AML-193 (cell line): ENCODE measurements at regions not wholly inside any gene's neighbourhood (a gene's known extent, or its start where the extent isn't known, plus 50 kb on each side); places are given as distances from the start of the nearest gene placed in this dataset.

Experiments used
- DNase-seq, 2 experiments: peaks; one replicate each; lab custom pipeline; 2025; lab: John Stamatoyannopoulos, UW

- no peak for DNase-seq
Observed at GRCh38 chr14:100659345-100660001, 67.2 kb upstream of the DLK1 start.

- no peak for DNase-seq
Observed at GRCh38 chr14:100660498-100660881, 66.2 kb upstream of the DLK1 start.

- DNase-seq, result no peak
Observed at GRCh38 chr14:100660882-100661635, 65.6 kb upstream of the DLK1 start.

DNA sequence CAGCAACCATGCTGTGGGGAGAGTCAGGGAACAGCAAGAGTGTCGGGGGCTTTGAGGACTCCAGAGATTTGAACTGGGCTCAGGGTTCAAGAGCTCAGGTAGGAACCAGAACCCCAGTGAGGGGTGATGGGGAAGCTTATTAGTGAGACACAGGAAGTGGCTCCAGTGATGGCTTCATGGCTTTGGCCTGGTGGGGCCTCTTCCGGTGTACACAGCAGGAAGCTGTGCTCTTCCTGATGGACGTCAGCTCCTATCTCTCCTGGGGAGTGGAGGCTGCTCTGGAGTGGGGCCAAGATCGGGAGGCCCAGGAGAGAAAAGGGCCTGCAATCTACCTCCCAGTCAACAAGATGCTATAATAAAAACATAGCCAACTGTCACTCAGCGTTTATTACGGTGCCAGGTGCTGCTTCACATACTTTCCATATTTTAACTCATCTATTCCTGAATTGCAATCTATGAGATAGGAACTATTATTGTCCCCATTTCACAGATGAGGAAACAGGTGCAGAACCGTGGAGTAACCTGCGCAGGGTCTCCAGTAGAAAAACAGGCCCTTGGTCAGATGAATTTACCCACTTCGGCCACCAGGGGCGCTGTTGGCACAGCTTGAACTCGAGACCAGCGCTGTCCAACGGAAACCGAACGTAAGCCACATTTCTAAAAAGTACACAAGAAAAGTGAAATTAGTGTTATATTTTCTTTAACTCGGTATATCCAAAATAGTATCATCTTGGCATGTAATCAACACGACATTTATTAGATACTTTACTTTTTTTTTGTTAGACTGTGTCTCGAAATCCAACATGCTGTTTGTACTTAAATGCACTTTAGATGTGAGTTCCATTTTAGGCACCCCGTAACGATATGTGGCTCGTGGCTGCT, 63.6 kb upstream of the DLK1 start:
- DNase-seq, result peak in 1 of 2 experiments; percentile 26

- DNase-seq, result no peak
Observed at GRCh38 chr14:100663761-100664052, 63.0 kb upstream of the DLK1 start.

DNA sequence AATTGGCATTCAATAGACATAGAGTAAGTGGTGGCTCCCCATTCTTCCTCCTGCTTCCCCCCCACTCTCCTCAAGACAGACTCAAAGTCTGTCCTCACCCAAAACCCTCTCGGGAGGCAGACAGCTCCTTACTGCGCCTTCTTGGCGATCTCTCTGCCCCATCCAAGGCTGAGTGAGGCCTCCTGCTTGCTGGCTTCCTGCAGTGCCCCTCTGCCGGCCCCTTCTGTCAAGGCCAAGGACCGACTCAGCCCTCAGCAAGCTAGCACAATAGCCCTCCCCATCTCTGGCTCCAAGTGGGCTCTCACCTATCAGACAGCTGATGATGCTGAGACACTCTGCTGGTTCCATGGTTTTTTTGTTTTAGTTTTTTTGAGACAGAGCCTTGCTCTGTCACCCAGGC, 62.5 kb upstream of the DLK1 start:
- no peak for DNase-seq

- DNase-seq, result no peak
Observed at GRCh38 chr14:100664841-100665510, 61.7 kb upstream of the DLK1 start.

GRCh38 chr14:100665511-100666032, 61.1 kb upstream of the DLK1 start:
- no peak for DNase-seq

DNA sequence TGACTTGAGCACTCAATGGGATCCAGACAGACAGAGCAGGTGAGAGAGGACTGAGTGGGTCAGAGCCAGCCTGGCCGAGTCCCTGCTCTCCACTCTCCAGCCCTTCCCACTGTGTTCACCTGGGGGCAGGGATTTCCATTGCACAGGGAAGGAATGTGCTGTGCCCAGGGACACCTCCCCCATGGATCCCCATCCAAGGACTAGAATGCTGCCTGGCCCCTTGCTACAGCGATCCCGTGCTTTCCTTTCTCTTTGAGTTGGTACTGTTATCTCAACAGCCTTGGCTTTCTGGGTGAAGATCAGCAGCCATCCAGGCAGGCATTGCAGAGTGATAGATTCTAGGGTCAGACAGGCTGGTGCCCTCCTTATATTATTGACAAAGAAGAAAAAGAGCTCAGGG, 60.3 kb upstream of the DLK1 start:
- DNase-seq, result no peak

DNA sequence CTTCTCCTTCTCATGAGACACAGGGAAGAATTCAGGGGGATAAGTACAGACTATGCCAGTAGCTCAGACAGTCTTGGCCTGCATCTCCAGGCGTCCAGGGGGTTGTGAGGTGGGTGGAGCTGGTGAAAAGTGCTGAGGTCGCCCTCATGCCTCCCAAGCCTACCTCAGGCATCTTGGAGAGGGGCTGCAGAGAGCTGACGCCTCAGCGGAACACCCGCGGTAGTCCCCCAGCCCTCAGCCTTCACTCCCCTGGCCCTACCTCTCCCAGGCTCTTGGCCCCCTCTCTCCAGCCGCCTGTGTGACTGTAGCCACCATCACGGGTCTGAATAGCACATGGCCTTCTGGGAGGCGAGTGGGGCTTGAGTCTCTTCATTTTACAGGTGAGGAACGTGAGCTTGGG, 59.8 kb upstream of the DLK1 start:
- no peak for DNase-seq

DNA sequence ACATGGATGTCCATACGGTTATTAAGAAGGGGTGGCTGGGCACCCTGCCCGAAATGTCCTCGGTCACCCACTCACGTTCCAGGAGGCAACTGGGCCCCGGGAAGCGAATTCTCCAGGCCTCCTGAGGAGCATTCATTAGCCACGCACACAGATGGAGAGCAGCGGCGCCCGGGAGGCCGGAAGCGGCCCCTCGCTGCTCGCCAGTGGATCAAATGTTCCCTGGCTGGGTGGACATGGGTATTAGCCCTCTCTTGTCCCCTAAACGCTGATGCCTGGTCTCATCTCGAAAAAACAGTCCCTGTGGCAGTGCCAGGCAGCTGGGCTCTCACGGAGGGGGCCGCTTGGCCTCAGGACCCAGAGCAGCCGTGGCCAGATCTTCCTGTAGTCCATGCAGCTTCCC, 59.0 kb upstream of the DLK1 start:
- DNase-seq, result no peak

DNA sequence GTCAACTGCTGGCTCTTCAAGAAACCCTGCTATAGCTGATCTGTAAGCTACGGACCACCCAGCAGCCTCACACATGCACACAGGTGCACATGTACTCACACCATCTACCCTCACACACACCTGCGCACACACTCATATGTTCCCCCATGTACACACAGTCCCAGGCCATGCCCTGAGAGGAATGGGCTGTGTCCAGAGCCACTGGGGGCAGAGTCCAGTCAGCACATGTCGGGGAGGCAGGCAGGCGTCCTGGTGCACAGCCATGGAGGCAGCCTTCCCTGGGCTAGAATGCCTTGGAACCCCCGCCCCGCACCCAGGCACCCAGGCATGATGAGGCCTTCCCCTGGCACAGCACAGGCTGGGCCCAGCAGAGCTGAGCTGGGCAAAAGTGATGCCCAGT, 58.3 kb upstream of the DLK1 start:
- DNase-seq, result no peak

- no peak for DNase-seq
Observed at GRCh38 chr14:100669011-100669412, 57.7 kb upstream of the DLK1 start.

DNA sequence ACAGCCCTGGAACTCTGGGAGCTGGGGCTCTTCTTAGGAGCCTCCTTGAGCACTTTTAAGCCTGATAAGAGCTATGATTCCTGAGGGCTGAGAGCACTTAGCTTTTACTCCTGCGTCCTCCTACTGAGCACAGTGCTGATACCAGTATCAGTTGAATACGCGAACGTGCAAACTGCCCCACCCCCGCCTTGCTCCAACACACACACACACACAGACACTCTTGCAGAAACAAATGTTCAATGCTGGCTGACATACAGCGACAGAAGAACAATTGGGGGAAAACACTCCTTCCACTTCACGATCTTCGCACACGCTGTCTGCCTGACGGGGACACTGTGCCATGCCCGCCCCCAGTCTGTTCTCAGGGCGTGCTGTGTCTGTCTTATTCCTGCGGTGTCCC, 57.2 kb upstream of the DLK1 start:
- no peak for DNase-seq

DNA sequence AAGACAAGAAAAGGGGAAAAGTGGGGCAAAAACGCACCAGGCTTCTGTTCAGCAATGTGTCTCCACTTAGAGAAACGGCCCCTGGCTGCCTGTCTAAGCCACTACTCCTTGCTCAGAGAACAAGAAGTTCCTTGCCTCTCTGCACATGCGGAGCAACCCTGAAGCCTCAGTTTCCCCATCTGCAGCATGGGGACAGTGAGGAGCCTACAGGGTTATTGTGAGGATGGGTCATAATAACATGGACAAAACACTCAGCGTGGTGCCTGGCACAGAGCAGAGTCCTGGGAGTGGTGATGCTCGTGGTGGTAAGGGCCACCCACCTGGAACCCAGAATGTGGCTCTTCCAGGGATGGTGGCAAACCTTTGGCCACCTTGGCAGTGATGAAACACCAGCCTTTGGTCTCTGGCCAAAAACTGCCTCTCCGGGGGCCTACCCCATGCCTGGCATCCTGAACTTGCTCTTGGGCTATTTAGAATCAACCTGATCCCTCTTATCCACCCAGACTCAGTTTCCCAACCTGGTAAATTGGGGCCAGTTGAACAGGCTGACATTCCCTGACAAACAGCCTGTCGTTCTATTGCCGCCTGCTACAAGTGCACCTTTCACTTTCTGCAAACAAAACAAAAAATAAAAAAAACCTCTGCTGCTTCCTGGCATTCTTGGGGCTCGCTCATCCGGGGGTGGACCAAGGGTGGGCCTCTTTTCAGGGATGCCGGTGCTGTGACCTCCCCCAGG, 56.5 kb upstream of the DLK1 start:
- no peak for DNase-seq

GRCh38 chr14:100670753-100671049, 56.0 kb upstream of the DLK1 start:
- no peak for DNase-seq

GRCh38 chr14:100671386-100671901, 55.2 kb upstream of the DLK1 start:
- no peak for DNase-seq

DNA sequence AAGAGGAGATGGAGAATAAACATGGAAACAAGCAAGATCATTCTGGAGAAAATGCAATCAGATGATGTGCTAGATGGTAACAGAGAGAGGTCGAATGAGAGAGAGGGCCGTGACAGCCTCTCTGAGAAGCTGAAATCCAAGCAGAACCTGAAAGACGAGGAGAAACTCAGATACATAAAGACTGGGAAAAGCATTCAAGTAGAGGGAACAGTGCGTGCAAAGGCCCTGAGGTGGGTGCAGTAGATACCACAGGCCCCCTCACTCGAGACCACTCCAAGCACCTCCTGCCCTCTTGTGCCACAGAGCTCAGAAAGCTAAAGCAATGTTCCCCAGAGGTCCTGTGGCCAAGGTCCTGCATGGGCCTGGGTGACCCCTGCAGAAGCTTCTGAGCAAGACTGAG, 54.8 kb upstream of the DLK1 start:
- no peak for DNase-seq

- no peak for DNase-seq
Observed at GRCh38 chr14:100673085-100673806, 53.4 kb upstream of the DLK1 start.

GRCh38 chr14:100673807-100674154, 52.9 kb upstream of the DLK1 start:
- DNase-seq, result no peak

- DNase-seq, result no peak
Observed at GRCh38 chr14:100674428-100674827, 52.3 kb upstream of the DLK1 start.
